HepG2 (cell line): ENCODE measurements at regions not wholly inside any gene's neighbourhood (a gene's known extent, or its start where the extent isn't known, plus 50 kb on each side); places are given as distances from the start of the nearest gene placed in this dataset.

Experiments
- ATAC-seq: fragments of 200-7000 bp; cut with Tn5 transposase; 3 replicates; pipeline ENCODE4 v1.9.1; 2020; ENCODE audit warnings: mild to moderate bottlenecking, moderate library complexity
- BruUV-seq: library from RNA; stranded (reverse); fragments of 400-500 nt; replicated peaks from 2 replicates; lab custom pipeline; 2021; lab: Mats Ljungman, UMichigan
- CTCF ChIA-PET: fragments of 300-600 bp; formaldehyde crosslinking; extraction: SDS; loops from one replicate; lab custom pipeline; 2021; ENCODE audit warnings: low total read pairs, inconsistent platforms, low intra/inter-chr PET ratio; lab: Yijun Ruan, JAX
- POLR2A ChIA-PET: fragments of 350-600 bp; sonication (Branson Sonifier 250); formaldehyde crosslinking; loops from one replicate; lab custom pipeline; 2020; ENCODE audit warnings: antibody characterized with exemption, inconsistent platforms; lab: Yijun Ruan, JAX
- DNase-seq: peaks from one replicate; pipeline ENCODE4 v3.0.0-alpha.2; 2015; ENCODE audit warnings: low spot score
- FAIRE-seq: peaks from 3 replicates; lab custom pipeline; 2011; peaks lifted over from hg19 to GRCh38; lab: Jason Lieb, UNC
- H2AFZ ChIP-seq: one replicate; pipeline ENCODE4 v1.6.1; 2011; ENCODE audit warnings: low read length, inconsistent platforms
- H3K27ac ChIP-seq: fragments of 300-600 bp; 3 replicates; pipeline ENCODE4 v1.8.0; 2011; ENCODE audit warnings: mixed run types, mild to moderate bottlenecking, mixed read lengths, low read length, inconsistent platforms; ENCODE audit not compliant: insufficient read depth; ENCODE audit errors: extremely low read length
- H3K27me3 ChIP-seq, 2 experiments: fragments of 200-600 bp in 1 of 2; 2 replicates in 1 of 2; 3 replicates in 1 of 2; pipeline versions ENCODE4 v1.6.0 to v1.8.0; 2011; ENCODE audit warnings: low read length in 2 of 2, mild to moderate bottlenecking in 2 of 2, moderate library complexity in 2 of 2, inconsistent platforms in 1 of 2; ENCODE audit not compliant: insufficient read depth in 2 of 2, control insufficient read depth in 1 of 2
- H3K36me3 ChIP-seq, 2 experiments: fragments of 200-600 bp in 1 of 2; replicated peaks in 1 of 2; 2 replicates in 1 of 2; 3 replicates in 1 of 2; pipeline versions ENCODE4 v1.5.1 to v1.8.0; 2011; ENCODE audit warnings: low read length in 2 of 2, inconsistent platforms in 1 of 2; ENCODE audit not compliant: insufficient read depth in 2 of 2, control insufficient read depth in 1 of 2
- H3K4me1 ChIP-seq: 2 replicates; pipeline ENCODE4 v1.5.1; 2012; ENCODE audit warnings: low read length, inconsistent platforms; ENCODE audit not compliant: insufficient read depth
- H3K4me2 ChIP-seq: 2 replicates; pipeline ENCODE4 v1.6.0; 2011; ENCODE audit warnings: low read depth, low read length, inconsistent platforms
- H3K4me3 ChIP-seq, 3 experiments: fragments of 200-600 bp in 1 of 3; sonication (generic), shearing (Covaris generic) in 1 of 3; replicated peaks in 1 of 3; 2 replicates each; pipeline ENCODE4 v1.5.1; 2011 to 2016; ENCODE audit warnings: low read length in 3 of 3, inconsistent platforms in 2 of 3, low read depth in 2 of 3, mild to moderate bottlenecking in 2 of 3, control low read depth in 1 of 3, mixed read lengths in 1 of 3; ENCODE audit not compliant: insufficient read depth in 1 of 3
- H3K79me2 ChIP-seq: one replicate; pipeline ENCODE4 v1.6.1; 2011; ENCODE audit warnings: low read length, inconsistent platforms; ENCODE audit not compliant: insufficient read depth
- H3K9ac ChIP-seq: 2 replicates; pipeline ENCODE4 v1.6.0; 2011; ENCODE audit warnings: mild to moderate bottlenecking, low read depth, low read length, inconsistent platforms; ENCODE audit not compliant: insufficient read depth
- H3K9me3 ChIP-seq: 2 replicates; pipeline ENCODE4 v1.5.1; 2012; ENCODE audit warnings: mild to moderate bottlenecking, low read length
- H4K20me1 ChIP-seq: 2 replicates; pipeline ENCODE4 v1.6.0; 2011; ENCODE audit warnings: inconsistent platforms, mild to moderate bottlenecking, low read length, moderate library complexity; ENCODE audit not compliant: insufficient read depth
- EED ChIP-seq: sonication (generic); formaldehyde crosslinking; IDR thresholded peaks from 2 replicates; pipeline ENCODE4 v1.5.0; 2020; ENCODE audit warnings: mild to moderate bottlenecking, missing genetic modification reagents
- HES4 ChIP-seq: sonication (generic); formaldehyde crosslinking; IDR thresholded peaks from 2 replicates; pipeline ENCODE4 v1.9.0; 2021; ENCODE audit warnings: mild to moderate bottlenecking, missing genetic modification reagents, borderline replicate concordance
- NRL ChIP-seq: sonication (generic); formaldehyde crosslinking; IDR thresholded peaks from 2 replicates; pipeline ENCODE4 v1.5.0; 2020; ENCODE audit warnings: missing genetic modification reagents, mild to moderate bottlenecking, moderate library complexity, borderline replicate concordance
- PHB2 ChIP-seq: fragments of 450-650 bp; IDR thresholded peaks from 2 replicates; pipeline ENCODE4 v1.6.1; 2018; ENCODE audit not compliant: partially characterized antibody
- ZNF101 ChIP-seq: sonication (generic); formaldehyde crosslinking; IDR thresholded peaks from 2 replicates; pipeline ENCODE4 v1.4.0; 2020; ENCODE audit warnings: mild to moderate bottlenecking, low read depth, missing genetic modification reagents, borderline replicate concordance
- ZNF234 ChIP-seq: sonication (generic); formaldehyde crosslinking; conservative IDR thresholded peaks from 2 replicates; pipeline ENCODE4 v1.5.1; 2020; ENCODE audit warnings: mild to moderate bottlenecking, missing genetic modification reagents
- ZNF563 ChIP-seq: sonication (generic); formaldehyde crosslinking; IDR thresholded peaks from 2 replicates; pipeline ENCODE4 v1.8.0; 2022; ENCODE audit warnings: mild to moderate bottlenecking, moderate library complexity, missing genetic modification reagents
- WGBS: methylation state at CpG from one replicate; pipeline ENCODE4 v1.1.6; 2017; ENCODE audit warnings: low lambda C conversion rate; 5-methylcytosine and 5-hydroxymethylcytosine counted together
- in situ Hi-C: cut with HindIII; loops from 2 replicates; pipeline ENCODE4 v1.10.0; 2017; ENCODE audit warnings: low pct_unique_long_range_greater_than_20kb; ENCODE audit not compliant: extremely low pct_ligation_motif_present
- intact Hi-C: fragments of 100-400 bp; cut with micrococcal nuclease; formaldehyde crosslinking; loops from one replicate; pipeline ENCODE4 v1.10.0; 2022; ENCODE audit not compliant: unreplicated experiment
- TF ChIP-seq, protein P1 (sequence below): sonication (generic); formaldehyde crosslinking; IDR thresholded peaks from 2 replicates; pipeline ENCODE4 v1.5.1; 2020; ENCODE audit warnings: missing genetic modification reagents, mild to moderate bottlenecking, borderline replicate concordance
- TF ChIP-seq, protein P2 (sequence below): sonication (generic); formaldehyde crosslinking; IDR thresholded peaks from 2 replicates; pipeline ENCODE4 v1.4.0; 2020; ENCODE audit warnings: mild to moderate bottlenecking, missing genetic modification reagents

DNA sequence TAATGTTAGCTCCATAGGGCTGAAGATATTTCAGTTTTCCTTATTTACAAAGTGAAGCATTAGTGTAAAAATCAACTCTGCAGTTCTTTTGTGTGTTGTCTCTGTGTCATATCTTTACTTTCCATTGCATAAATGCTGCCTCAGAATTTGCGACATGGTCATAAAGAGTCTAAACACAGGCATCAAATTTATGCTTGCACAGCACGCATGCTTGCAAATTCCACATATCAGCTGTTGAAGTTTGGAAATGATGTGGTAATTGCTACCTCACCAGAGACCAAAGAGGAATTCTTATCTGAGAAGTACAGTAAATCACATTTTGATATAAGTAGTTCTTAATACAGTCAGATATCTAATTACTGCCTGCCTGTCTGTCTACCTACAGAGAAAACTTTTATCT lies 348.2 kb upstream of the GRM3 start (continued):
- TF ChIP-seq PHB2 (no peak), NRL (CRISPR knock-in tag) (no peak)

DNA sequence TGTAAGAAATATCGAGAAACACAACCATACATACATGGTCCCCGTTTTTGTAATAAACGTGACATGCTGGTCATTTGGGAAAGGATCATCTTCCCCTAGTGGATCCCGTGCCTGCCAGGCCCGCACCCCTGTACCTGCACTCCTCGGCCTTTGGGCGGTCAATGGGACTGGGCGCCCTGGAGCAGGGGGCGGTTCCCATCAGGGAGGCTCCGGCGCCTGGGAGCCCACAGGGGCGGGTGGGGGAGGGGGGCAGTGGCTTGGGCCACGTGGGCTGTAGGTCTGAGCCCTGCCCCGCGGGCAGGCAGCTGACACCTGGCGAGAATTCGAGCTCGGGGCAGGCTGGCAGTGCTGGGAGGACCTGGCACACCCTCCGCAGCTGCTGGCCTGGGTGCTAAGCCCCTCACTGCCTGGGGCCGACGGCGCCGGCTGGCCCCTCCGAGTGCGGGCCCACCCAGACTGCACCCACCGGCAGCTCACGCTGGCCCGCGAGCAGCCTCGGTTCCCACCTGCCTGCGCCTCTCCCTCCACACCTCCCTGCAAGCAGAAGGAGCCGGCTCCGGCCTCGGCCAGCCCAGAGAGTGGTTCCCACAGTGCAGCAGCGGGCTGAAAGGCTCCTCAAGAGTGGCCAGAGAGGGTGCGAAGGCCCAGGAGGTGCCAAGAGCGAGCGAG lies 361.6 kb upstream of the GRM3 start:
- no peaks in the 10 kb centered on the region for H3K36me3 ChIP-seq
- H2AFZ ChIP-seq = no peak overlapping the region
- TF ChIP-seq ZNF234 = no peak
- TF ChIP-seq EED (CRISPR knock-in tag) = no peak
- TF ChIP-seq, protein P1, sequence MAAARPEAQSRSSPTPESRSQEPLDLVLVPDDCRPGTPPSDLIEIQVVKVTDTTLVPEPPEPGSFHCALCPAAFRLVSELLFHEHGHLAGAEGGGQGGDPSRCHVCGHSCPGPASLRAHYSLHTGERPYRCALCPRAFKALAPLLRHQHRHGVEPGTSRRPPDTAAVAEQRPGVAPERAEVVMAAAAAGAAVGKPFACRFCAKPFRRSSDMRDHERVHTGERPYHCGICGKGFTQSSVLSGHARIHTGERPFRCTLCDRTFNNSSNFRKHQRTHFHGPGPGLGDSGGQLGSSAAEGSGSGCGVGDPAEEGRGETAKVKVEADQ = no peak
- TF ChIP-seq, protein P2, sequence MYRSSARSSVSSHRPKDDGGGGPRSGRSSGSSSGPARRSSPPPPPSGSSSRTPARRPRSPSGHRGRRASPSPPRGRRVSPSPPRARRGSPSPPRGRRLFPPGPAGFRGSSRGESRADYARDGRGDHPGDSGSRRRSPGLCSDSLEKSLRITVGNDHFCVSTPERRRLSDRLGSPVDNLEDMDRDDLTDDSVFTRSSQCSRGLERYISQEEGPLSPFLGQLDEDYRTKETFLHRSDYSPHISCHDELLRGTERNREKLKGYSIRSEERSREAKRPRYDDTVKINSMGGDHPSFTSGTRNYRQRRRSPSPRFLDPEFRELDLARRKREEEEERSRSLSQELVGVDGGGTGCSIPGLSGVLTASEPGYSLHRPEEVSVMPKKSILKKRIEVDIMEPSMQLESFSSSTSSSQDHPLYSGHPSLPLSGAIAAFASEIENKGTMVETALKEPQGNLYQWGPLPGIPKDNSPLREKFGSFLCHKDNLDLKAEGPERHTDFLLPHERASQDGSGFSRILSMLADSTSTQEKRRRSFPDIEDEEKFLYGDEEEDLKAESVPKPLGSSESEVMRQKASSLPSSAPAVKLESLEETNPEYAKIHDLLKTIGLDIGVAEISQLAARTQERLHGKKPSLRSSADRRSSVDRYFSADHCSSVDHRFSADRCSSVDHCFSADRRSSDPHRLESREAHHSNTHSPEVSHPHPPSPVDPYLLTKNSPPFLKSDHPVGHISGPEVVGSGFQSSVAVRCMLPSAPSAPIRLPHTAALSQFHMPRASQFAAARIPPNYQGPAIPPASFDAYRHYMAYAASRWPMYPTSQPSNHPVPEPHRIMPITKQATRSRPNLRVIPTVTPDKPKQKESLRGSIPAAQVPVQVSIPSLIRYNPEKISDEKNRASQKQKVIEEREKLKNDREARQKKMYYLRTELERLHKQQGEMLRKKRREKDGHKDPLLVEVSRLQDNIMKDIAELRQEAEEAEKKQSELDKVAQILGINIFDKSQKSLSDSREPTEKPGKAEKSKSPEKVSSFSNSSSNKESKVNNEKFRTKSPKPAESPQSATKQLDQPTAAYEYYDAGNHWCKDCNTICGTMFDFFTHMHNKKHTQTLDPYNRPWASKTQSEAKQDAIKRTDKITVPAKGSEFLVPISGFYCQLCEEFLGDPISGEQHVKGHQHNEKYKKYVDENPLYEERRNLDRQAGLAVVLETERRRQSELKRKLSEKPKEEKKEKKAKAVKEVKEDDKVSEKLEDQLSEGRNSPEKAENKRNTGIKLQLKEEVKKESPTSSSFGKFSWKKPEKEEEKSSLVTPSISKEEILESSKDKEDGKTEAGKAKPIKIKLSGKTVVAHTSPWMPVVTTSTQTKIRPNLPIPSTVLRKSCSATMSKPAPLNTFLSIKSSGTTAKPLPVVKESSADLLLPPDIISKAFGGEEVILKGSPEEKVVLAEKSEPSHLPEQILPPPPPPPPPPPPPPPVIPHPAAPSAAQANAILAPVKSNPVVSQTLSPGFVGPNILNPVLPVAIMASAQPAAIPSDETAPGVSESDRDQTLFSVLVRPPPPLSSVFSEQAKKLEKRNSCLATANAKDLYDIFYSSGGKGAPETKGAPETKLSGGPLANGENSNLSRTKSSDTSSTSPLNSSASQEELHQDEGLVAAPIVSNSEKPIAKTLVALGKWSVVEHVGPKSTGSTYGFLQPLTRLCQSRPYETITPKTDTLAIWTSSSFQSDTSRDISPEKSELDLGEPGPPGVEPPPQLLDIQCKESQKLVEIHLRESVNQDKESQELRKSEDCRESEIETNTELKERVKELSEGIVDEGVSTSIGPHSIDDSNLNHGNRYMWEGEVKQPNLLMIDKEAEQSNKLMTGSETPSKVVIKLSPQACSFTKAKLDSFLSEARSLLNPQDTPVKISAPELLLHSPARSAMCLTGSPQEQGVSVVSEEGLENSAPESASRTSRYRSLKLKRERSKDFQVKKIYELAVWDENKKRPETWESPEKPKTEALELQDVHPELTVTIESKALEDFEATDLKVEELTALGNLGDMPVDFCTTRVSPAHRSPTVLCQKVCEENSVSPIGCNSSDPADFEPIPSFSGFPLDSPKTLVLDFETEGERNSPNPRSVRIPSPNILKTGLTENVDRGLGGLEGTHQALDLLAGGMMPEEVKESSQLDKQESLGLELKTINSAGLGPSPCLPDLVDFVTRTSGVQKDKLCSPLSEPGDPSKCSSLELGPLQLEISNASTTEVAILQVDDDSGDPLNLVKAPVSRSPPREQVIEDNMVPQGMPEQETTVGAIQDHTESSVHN = no peak
- TF ChIP-seq ZNF101 = no peak
- no peak for TF ChIP-seq HES4 (CRISPR knock-in tag)
- TF ChIP-seq ZNF563 = no peak
- in situ Hi-C loops = no loop called here
- ChIA-PET CTCF (no interaction called here), POLR2A (no interaction called here)
- no TSS peak for BruUV-seq
- no peak overlapping the region for H3K9ac ChIP-seq
- no peaks in the 10 kb centered on the region for H3K4me1 ChIP-seq
- intact Hi-C loops = no loop called here
- H3K4me2 ChIP-seq = no peak overlapping the region
- no peaks in the 10 kb centered on the region for H3K79me2 ChIP-seq
- DNase-seq (no peak), ATAC-seq (no peak; the same call in 2 of the 3 replicates), FAIRE-seq (no peak)
- no peaks in the 10 kb centered on the region for H3K9me3 ChIP-seq
- WGBS = 11% methylated on average over 10 of the region's 38 CpGs
- no peaks in the 10 kb centered on the region for H4K20me1 ChIP-seq
- no peak overlapping the region for H3K4me3 ChIP-seq
- no peaks in the 10 kb centered on the region for H3K27me3 ChIP-seq
- no peak overlapping the region for H3K27ac ChIP-seq
